ENCODE measurements at regions not wholly inside any gene's neighbourhood (a gene's known extent, or its start where the extent isn't known, plus 50 kb on each side); places are given as distances from the start of the nearest gene placed in this dataset.

DNA sequence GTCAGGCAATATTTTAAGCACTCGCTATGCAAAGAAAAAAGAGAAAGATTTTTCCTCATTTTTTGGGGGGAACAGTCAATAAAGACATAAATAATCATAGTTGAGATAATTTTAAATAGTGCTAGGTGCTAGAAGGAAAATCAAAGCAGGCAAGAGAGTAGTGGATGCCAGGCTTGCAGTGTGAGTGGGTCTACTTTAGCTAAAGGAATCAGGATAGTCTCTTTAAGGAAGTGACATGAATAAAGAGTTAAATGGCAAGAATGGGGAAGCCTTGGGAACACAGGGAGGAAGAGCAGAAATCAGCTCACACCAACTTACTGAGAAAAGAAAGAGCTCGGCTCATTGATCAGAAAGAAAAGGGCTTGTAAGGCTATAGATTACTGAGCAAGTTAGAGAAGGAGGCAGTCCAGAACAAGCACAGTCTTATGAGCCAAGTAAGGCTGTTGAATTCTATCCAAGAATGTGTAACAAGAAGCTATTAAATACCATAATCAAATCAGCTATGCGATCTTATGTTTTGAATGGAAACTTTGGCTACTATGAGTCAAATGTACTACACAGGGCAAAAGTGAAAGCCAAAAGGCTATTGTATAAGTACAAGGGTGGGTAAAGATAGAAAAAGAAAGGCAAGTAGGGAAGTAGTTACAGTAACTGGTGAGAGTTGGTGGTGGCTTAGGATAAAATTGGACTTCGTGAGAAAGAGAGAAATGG, 833.8 kb upstream of the PIK3C3 start:
- no peaks in the 10 kb centered on the region for H3K27me3 Mint-ChIP-seq
- H3K4me3 Mint-ChIP-seq: no peak overlapping the region
- no peaks in the 10 kb centered on the region for H3K36me3 Mint-ChIP-seq (ENCODE audit: insufficient read depth)
- no peak overlapping the region for H3K27ac Mint-ChIP-seq (ENCODE audit: low read depth)
- ATAC-seq (replicated peaks; ENCODE audit: extremely low read depth, poor library complexity, severe bottlenecking): no peak
- DNase-seq (ENCODE audit: low spot score in 2 of 2): no peak
- H3K4me1 Mint-ChIP-seq: no peaks in the 10 kb centered on the region
- peaks cover 25% of the 10 kb centered on the region for H3K9me3 Mint-ChIP-seq

DNA sequence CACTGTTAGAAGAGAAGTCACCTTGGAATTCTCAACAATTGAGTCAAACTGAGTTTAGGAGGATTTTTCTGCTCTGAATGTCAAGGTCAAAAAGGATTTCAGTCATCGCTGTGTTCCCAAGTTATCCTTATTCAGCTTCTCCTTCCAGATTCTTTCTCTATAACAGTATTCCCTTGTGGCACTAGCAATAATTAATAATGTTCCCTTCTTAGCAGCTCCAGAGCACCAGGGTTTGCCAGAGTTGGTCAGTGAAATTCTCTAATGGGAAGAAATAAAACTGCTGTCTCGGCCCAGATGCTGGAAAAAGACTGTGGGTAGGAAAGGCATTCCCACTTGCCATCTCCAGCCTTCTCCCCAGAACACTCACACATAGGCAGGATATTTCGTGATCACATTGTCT, 836.0 kb upstream of the PIK3C3 start:
- no peak overlapping the region for H3K4me3 Mint-ChIP-seq
- no peaks in the 10 kb centered on the region for H3K27me3 Mint-ChIP-seq
- peaks cover 31% of the 10 kb centered on the region for H3K9me3 Mint-ChIP-seq
- H3K27ac Mint-ChIP-seq (ENCODE audit: low read depth): no peak overlapping the region
- ATAC-seq (replicated peaks; ENCODE audit: extremely low read depth, poor library complexity, severe bottlenecking) (no peak), DNase-seq (ENCODE audit: low spot score in 2 of 2) (no peak)
- no peaks in the 10 kb centered on the region for H3K36me3 Mint-ChIP-seq (ENCODE audit: insufficient read depth)
- no peaks in the 10 kb centered on the region for H3K4me1 Mint-ChIP-seq

DNA sequence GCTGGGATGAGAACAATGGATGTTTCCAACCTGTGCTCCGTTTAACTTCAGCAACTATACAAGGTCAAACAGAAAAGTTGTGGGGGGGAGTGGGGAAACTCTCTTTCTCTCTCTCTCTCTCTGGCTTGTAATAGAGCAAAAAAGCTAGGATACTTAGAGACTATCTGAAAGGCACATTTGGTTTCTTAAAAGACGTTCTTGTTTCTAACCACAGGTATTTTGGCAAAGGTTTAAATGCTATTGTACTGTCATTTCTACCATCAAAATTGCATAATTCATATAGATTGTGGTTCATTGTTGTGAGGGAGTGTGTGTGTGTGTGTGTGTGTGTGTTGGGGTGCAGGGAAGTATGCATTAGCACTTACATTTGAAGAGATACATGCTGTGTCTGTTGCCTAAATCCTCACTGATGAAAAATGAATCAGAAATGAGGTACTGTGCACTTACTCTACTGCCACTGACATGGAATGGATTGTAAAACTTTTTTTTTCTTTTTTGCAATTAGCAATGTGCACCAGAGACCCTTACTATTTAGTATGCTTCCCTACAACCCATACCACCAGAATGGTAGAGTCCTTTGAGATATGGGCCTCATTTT, 841.0 kb upstream of the PIK3C3 start:
- Mint-ChIP-seq H3K9me3 (peaks cover 46% of the 10 kb centered on the region), H3K36me3 (ENCODE audit: insufficient read depth) (no peaks in the 10 kb centered on the region)

DNA sequence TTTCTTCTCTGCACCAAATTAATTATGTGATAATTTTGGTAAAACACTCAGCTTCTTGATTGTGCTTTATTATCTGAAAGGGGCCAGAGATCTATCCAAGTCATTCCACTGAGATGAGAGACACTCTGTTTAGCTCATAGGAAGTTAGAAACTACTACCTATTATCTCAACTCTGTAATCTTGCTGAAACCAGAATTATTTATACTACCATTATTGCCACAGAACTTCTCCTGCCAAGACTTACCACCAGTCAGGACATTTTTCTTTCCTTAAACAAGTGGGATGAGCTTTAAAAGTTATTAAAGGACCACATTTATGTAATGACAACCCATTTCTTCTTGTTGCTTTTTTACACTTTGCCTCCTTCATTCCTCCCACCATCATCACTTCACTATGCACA, 855.6 kb upstream of the PIK3C3 start:
- H3K4me3 Mint-ChIP-seq: no peak overlapping the region
- DNase-seq (ENCODE audit: low spot score in 2 of 2): no peak
- no peak overlapping the region for H3K27ac Mint-ChIP-seq (ENCODE audit: low read depth)
- no peaks in the 10 kb centered on the region for H3K4me1 Mint-ChIP-seq
- ATAC-seq (replicated peaks; ENCODE audit: extremely low read depth, poor library complexity, severe bottlenecking): no peak
- H3K9me3 Mint-ChIP-seq: peaks cover 14% of the 10 kb centered on the region
- H3K27me3 Mint-ChIP-seq: no peaks in the 10 kb centered on the region
- H3K36me3 Mint-ChIP-seq (ENCODE audit: insufficient read depth): no peaks in the 10 kb centered on the region

More for the DNA sequence above, 841.0 kb upstream of the PIK3C3 start:
- ATAC-seq (replicated peaks; ENCODE audit: extremely low read depth, poor library complexity, severe bottlenecking): no peak
- no peak overlapping the region for H3K4me3 Mint-ChIP-seq
- no peak overlapping the region for H3K27ac Mint-ChIP-seq (ENCODE audit: low read depth)
- no peaks in the 10 kb centered on the region for H3K27me3 Mint-ChIP-seq
- H3K4me1 Mint-ChIP-seq: no peaks in the 10 kb centered on the region
- no peak for DNase-seq (ENCODE audit: low spot score in 2 of 2)

DNA sequence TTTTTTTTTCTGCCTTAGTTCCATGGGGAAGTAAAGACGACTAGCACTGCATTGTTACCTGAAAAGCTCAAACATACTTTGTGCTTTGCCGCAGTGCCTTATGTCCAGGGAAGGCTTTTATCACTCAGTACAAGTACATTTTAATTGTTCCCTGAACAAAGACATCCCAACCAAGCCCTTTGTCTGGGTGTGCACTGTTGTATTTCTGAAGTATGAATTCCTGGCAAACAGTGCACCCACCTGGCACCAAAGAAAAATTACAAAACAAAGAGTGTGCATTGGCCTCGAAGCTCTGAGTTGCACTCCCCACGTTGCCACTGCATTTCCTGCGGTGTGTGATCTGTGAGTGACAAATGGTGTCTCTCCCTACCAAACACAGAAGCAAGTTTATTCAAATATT, 858.5 kb upstream of the PIK3C3 start:
- DNase-seq (ENCODE audit: low spot score in 2 of 2) (no peak), ATAC-seq (replicated peaks; ENCODE audit: extremely low read depth, poor library complexity, severe bottlenecking) (no peak)
- no peaks in the 10 kb centered on the region for H3K4me1 Mint-ChIP-seq
- H3K36me3 Mint-ChIP-seq (ENCODE audit: insufficient read depth): no peaks in the 10 kb centered on the region
- no peak overlapping the region for H3K27ac Mint-ChIP-seq (ENCODE audit: low read depth)
- H3K9me3 Mint-ChIP-seq: peaks cover 15% of the 10 kb centered on the region
- no peaks in the 10 kb centered on the region for H3K27me3 Mint-ChIP-seq
- no peak overlapping the region for H3K4me3 Mint-ChIP-seq

DNA sequence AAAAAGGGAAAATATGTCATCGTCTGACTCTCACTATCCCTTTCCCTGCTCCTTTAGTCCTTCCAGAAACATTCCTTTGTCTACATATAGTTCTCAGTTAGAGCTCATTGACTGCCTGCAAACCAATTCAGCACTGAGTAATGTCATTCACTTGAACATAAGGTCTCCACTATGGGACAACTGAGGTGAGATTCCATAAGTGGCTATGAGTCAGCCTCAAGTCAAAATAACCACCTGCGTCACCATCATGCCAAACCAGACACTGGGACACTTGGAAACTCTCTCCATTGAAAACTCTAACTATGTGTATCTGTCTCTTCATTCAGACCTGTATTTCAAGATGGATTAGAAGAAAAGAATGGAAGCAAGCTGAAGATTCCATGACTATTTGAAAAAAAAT, 878.0 kb upstream of the PIK3C3 start:
- Mint-ChIP-seq H3K27me3 (no peaks in the 10 kb centered on the region), H3K9me3 (peaks cover 8% of the 10 kb centered on the region), H3K4me3 (no peak overlapping the region), H3K4me1 (no peaks in the 10 kb centered on the region), H3K36me3 (ENCODE audit: insufficient read depth) (no peaks in the 10 kb centered on the region), H3K27ac (ENCODE audit: low read depth) (no peak overlapping the region)
- no peak for ATAC-seq (replicated peaks; ENCODE audit: extremely low read depth, poor library complexity, severe bottlenecking)
- DNase-seq (ENCODE audit: low spot score in 2 of 2): no peak

DNA sequence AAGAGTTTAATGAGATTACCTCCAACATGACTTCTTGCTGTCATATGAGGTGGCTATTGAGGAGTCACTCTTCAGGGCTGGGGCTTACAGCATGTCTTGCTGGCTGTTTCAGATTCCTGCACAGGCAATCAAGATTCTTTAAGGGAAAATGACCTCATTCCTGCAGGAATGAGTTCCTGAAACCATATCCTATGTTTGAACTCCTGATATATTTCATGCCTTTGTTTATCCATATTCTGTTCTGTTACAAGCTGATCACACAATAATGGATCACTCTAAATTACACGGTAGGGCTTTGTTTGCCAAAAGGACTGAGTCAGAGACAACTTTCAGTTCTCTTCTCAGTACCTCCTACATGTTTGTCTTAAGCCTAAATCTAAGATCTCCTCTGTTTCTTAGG, 879.8 kb upstream of the PIK3C3 start:
- no peaks in the 10 kb centered on the region for H3K36me3 Mint-ChIP-seq (ENCODE audit: insufficient read depth)
- no peaks in the 10 kb centered on the region for H3K4me1 Mint-ChIP-seq
- ATAC-seq (replicated peaks; ENCODE audit: extremely low read depth, poor library complexity, severe bottlenecking) (no peak), DNase-seq (ENCODE audit: low spot score in 2 of 2) (no peak)
- no peak overlapping the region for H3K4me3 Mint-ChIP-seq
- peaks cover 11% of the 10 kb centered on the region for H3K9me3 Mint-ChIP-seq
- no peaks in the 10 kb centered on the region for H3K27me3 Mint-ChIP-seq
- no peak overlapping the region for H3K27ac Mint-ChIP-seq (ENCODE audit: low read depth)

DNA sequence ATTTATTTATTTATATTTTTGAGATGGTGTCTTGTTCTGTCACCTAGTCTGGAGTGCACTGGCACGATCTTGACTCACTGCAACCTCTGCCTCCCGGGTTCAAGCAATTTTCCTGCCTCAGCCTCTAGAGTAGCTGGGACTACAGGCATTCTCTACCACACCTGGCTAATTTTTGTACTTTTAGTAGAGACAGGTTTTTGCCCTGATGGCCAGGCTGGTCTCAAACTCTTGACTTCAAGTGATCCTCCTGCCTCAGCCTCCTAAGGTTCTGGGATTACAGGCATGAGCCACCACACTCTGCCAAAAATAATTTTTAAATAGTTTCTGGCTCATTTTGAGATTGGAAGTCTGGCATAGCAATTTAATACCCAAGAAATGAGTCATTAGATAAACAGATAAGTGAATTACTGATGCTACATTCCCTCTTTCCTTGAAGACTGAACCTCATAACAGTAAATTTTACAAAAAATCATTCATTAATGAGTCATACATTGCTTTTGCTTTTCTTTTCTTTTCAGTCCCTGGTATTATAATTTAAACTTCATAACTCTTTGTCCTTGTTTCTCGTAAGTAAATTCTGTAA, 881.6 kb upstream of the PIK3C3 start:
- Mint-ChIP-seq H3K9me3 (peaks cover 6% of the 10 kb centered on the region), H3K36me3 (ENCODE audit: insufficient read depth) (no peaks in the 10 kb centered on the region), H3K27me3 (no peaks in the 10 kb centered on the region), H3K4me1 (no peaks in the 10 kb centered on the region), H3K4me3 (no peak overlapping the region), H3K27ac (ENCODE audit: low read depth) (no peak overlapping the region)
- DNase-seq (ENCODE audit: low spot score in 2 of 2) (no peak), ATAC-seq (replicated peaks; ENCODE audit: extremely low read depth, poor library complexity, severe bottlenecking) (no peak)

DNA sequence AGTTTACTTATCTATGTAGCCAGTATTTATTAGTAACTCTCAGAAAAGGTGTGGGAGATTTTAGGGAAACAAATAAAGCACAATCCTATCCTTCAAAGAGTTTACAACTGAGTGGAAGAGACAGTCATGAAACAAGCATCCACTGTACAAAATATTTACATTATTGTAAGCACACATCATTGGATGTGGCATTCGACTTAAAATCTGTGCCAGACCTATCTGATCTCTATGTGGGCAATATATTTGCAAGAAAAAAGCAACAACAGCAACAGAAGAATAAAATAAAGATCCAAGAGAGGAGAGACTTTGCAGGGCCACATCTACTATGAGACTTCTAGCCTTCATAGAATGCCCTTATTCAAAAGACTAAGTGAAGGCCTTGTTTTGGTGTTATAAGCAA, 882.1 kb upstream of the PIK3C3 start:
- Mint-ChIP-seq H3K9me3 (peaks cover 6% of the 10 kb centered on the region), H3K27me3 (no peaks in the 10 kb centered on the region), H3K4me1 (no peaks in the 10 kb centered on the region), H3K27ac (ENCODE audit: low read depth) (no peak overlapping the region), H3K4me3 (no peak overlapping the region), H3K36me3 (ENCODE audit: insufficient read depth) (no peaks in the 10 kb centered on the region)
- ATAC-seq (replicated peaks; ENCODE audit: extremely low read depth, poor library complexity, severe bottlenecking): no peak
- no peak for DNase-seq (ENCODE audit: low spot score in 2 of 2)

DNA sequence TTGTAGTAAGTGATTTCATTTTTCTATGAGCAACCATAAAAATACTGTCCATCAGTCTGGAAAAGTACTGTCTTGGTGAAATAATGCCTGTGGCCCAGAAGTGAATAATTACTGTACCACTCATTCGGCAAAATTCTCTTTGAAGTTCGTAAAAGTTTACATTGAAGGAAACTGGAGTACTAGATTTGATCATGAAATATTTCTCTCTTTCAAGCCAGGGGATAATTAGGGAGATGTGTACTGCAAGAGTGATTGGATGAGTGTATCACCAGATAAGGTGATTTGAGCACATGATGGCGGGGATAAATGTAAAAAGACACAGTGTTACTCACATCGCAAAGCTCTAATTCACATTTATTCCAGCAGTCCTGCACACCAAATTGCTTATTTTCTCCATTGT, 883.2 kb upstream of the PIK3C3 start:
- ATAC-seq (replicated peaks; ENCODE audit: extremely low read depth, poor library complexity, severe bottlenecking) (no peak), DNase-seq (ENCODE audit: low spot score in 2 of 2) (no peak)
- no peaks in the 10 kb centered on the region for H3K27me3 Mint-ChIP-seq
- no peak overlapping the region for H3K27ac Mint-ChIP-seq (ENCODE audit: low read depth)
- no peaks in the 10 kb centered on the region for H3K36me3 Mint-ChIP-seq (ENCODE audit: insufficient read depth)
- H3K4me1 Mint-ChIP-seq: no peaks in the 10 kb centered on the region
- peaks cover 6% of the 10 kb centered on the region for H3K9me3 Mint-ChIP-seq
- H3K4me3 Mint-ChIP-seq: no peak overlapping the region

DNA sequence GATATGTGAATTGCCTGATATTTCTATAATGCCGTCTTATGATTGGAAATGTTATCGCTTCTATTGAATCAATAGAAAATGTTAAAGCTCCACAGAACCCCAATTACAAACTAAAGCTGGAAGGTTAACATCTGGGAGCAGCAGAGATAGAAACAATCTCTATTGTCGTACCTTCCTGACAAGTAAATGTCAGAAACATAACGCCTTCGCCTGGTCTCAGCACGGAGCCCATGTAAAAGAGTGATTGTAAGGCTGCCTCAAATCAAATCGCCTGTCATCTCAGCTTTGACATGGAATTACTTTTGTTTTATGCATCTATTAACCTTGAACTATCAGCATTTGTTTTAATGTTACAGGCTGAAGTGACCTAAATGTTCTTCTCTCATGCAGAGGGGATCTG, 885.9 kb upstream of the PIK3C3 start:
- Mint-ChIP-seq H3K4me3 (no peak overlapping the region), H3K36me3 (ENCODE audit: insufficient read depth) (no peaks in the 10 kb centered on the region), H3K4me1 (no peaks in the 10 kb centered on the region), H3K9me3 (peaks cover 11% of the 10 kb centered on the region), H3K27ac (ENCODE audit: low read depth) (no peak overlapping the region), H3K27me3 (no peaks in the 10 kb centered on the region)
- DNase-seq (ENCODE audit: low spot score in 2 of 2) (no peak), ATAC-seq (replicated peaks; ENCODE audit: extremely low read depth, poor library complexity, severe bottlenecking) (no peak)

DNA sequence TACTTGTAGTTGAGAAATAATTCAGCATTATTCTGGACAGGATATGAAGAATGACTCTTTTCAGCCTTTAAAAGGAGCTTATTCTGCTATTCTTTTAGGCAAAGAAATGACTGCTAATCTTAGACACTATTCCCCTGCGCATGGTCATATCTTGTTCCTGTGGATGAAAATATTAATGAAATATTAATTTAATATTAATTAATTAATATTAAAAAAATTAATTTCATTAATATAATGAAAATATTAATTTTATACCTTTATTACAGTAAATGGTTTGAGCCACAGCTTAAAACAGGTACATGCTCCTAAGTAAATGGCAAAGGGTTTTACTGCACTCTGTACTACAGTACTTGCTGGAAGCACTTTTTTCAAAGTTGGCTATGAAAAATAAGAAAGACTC, 890.1 kb upstream of the PIK3C3 start:
- Mint-ChIP-seq H3K9me3 (peaks cover 5% of the 10 kb centered on the region), H3K27ac (ENCODE audit: low read depth) (no peak overlapping the region), H3K36me3 (ENCODE audit: insufficient read depth) (no peaks in the 10 kb centered on the region), H3K4me3 (no peak overlapping the region), H3K4me1 (no peaks in the 10 kb centered on the region), H3K27me3 (no peaks in the 10 kb centered on the region)
- no peak for ATAC-seq (replicated peaks; ENCODE audit: extremely low read depth, poor library complexity, severe bottlenecking)
- no peak for DNase-seq (ENCODE audit: low spot score in 2 of 2)

DNA sequence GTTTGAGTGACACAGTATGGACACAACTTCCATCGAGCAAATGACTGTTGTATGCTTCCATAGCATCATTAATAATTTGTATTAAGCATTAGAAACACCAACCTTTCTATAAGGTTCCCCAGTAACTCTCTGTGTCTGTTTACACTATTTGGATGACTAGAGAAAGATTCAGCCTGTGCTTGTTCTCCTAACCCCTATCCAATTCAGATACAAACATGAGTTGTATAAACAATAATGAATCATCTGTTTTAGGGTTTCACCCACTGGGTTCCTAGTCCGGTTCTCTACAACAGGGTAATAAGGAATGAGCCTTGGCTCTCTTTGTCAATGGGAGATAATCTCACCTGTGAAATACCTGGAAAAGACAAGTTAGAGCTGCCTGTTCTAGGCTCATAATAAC, 894.1 kb upstream of the PIK3C3 start:
- no peak for ATAC-seq (replicated peaks; ENCODE audit: extremely low read depth, poor library complexity, severe bottlenecking)
- H3K4me1 Mint-ChIP-seq: no peaks in the 10 kb centered on the region
- no peak for DNase-seq (ENCODE audit: low spot score in 2 of 2)
- no peak overlapping the region for H3K27ac Mint-ChIP-seq (ENCODE audit: low read depth)
- no peaks in the 10 kb centered on the region for H3K36me3 Mint-ChIP-seq (ENCODE audit: insufficient read depth)
- peaks cover 16% of the 10 kb centered on the region for H3K9me3 Mint-ChIP-seq
- no peaks in the 10 kb centered on the region for H3K27me3 Mint-ChIP-seq
- no peak overlapping the region for H3K4me3 Mint-ChIP-seq

Data from central memory CD8-positive, alpha-beta T cell (primary cell).